ENCODE measurements at regions not wholly inside any gene's neighbourhood (a gene's known extent, or its start where the extent isn't known, plus 50 kb on each side); places are given as distances from the start of the nearest gene placed in this dataset.

DNA sequence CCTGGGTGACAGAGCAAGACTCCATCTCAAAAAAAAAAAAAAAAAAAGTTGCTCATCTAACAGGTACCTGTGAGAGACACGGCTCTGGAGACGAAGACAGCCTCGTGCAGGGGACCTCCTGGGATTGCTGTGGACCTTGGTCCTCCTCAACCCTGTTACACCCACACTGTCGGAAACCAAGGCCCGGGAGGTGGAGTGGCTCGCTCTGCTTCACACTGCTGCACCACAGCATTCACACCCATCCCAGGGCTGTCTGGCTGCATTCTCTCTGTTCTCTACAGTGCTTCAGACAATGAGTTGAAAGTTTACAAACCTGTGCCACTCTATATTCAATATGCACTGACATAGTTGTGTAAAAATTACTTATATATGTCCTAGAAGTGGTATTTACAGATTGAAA, 101.0 kb upstream of the TNS3 start:
- Mint-ChIP-seq H3K4me1 (peaks cover 12 to 13% (median 13%) of the 10 kb centered on the region in 3 donors), H3K27ac (no peak overlapping the region), H3K4me3 (peak overlapping the region in 1 of 4 donors; percentile 38), H3K36me3 (peaks cover 2% of the 10 kb centered on the region), H3K9me3 (peaks cover 0 to 1% (median 0%) of the 10 kb centered on the region in 3 donors), H3K27me3 (no peaks in the 10 kb centered on the region)

DNA sequence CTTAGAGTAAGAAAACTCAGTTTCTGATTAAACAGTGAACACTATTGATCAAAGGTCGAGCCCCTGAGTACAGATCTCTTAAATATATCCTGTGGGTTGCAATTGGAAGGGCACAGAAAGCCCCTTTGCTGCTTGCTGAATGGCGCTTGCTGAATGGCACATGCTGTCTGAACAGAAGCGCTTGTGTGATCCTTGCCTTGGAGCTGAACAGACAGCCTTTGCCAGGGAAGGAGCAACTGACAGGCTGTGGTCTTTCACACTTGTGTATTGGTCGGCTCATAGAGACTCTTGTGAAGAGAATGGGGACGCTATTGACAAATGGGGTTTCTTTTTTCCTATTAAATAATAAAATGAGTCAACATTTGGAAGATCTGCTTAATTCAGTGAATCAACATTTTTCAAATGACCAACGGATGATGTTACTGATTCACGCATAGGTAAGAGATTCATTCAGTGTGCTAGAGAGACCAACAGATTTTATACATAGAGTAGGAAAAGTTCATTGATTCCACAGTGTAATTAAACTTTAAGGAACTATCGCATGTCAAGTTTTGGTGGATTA, 99.4 kb upstream of the TNS3 start:
- H3K9me3 Mint-ChIP-seq, result peaks cover 6 to 13% (median 10%) of the 10 kb centered on the region in 3 donors
- peaks cover 2% of the 10 kb centered on the region for H3K36me3 Mint-ChIP-seq
- H3K4me1 Mint-ChIP-seq, result peaks cover 15 to 20% (median 20%) of the 10 kb centered on the region in 3 donors
- H3K27ac Mint-ChIP-seq, result peak overlapping the region in 2 of 3 donors; percentile 14 to 55
- H3K27me3 Mint-ChIP-seq, result no peaks in the 10 kb centered on the region
- H3K4me3 Mint-ChIP-seq, result no peak overlapping the region

DNA sequence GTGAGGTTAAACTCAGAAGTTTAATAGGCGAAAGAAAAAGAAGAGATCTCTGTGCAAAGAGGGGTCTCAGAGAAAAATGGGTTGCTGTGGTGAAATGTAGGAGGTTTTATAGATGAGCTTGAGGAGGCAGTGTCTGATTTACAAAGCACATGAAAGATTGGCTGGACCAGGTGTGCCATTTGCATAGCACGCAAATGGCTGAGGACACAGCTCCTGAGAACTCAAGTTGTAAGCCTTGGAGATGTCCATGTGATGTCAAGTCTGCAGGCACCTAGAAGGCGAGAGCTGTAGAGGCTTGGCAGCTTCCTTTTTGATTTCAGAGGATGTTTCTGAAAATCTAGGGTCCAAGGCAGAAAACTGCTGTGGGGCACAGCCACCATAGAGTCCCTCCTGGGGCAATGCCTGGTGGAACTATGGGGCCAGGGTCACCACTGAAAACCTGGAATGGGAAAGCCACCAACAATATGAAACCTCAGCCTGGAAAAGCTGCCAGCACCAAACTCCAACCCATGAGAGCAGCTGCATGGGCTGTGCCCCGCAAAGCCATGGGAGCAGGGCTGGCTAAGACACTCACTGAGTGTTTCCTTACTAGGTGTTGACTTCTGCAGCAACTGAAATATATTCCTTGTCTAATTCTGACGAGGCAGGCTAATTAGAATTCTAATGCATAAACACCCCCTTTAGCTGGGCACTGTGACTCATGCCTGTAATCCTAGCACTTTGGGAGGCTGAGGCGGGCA, 96.9 kb upstream of the TNS3 start:
- Mint-ChIP-seq H3K4me3 (no peak overlapping the region), H3K27ac (no peak overlapping the region), H3K36me3 (peaks cover 2% of the 10 kb centered on the region), H3K9me3 (peaks cover 5 to 13% (median 10%) of the 10 kb centered on the region in 3 donors), H3K4me1 (peaks cover 15 to 20% (median 19%) of the 10 kb centered on the region in 3 donors), H3K27me3 (no peaks in the 10 kb centered on the region)

DNA sequence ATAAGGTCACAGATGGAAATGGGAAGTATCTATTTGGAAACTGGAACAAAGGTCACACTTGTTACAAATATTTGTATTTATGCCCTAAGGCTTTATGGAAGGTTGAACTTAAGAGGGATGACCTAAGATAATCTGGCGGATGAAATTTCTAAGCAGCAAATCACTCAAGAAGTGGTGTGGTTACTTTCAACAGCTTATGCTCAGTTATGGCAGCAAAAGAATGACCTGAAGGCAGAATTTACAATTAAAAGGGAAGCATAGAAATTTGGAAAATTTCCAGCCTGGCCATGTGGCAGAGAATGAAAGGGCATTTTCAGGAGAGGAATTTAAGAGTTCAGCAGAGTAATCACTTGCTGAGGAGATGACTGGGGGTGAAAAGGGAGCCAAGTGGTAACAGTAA, 95.8 kb upstream of the TNS3 start:
- H3K9me3 Mint-ChIP-seq, result peaks cover 5 to 13% (median 10%) of the 10 kb centered on the region in 3 donors
- peaks cover 17 to 26% (median 20%) of the 10 kb centered on the region in 3 donors for H3K4me1 Mint-ChIP-seq
- H3K4me3 Mint-ChIP-seq, result peak overlapping the region in 1 of 4 donors; percentile 50
- peaks cover 2% of the 10 kb centered on the region for H3K36me3 Mint-ChIP-seq
- H3K27me3 Mint-ChIP-seq, result no peaks in the 10 kb centered on the region
- H3K27ac Mint-ChIP-seq, result peak overlapping the region in 1 of 3 donors; percentile 11

DNA sequence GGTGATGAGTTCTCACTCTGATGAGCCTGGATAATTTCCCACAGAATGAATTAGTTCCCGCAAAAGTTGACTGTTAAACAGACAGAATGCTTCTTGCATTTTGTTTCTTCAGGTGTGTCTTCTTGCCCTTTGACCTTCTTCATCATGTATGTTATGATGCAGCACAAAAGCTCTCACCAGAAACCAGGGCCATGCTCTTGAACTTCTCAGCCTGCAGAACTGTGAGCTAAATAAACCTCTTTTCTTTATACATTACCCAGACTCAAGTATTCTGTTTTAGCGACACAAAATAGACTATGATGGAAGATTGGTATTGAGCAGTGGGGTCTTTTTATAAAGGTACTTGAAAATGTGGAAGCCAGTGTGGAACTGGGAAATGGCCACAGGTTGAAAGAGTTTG, 95.2 kb upstream of the TNS3 start:
- Mint-ChIP-seq H3K4me1 (peaks cover 23 to 32% (median 26%) of the 10 kb centered on the region in 3 donors), H3K27me3 (no peaks in the 10 kb centered on the region), H3K4me3 (no peak overlapping the region), H3K36me3 (peaks cover 2% of the 10 kb centered on the region), H3K27ac (peak overlapping the region in 1 of 3 donors; percentile 11), H3K9me3 (peaks cover 5 to 13% (median 10%) of the 10 kb centered on the region in 3 donors)

DNA sequence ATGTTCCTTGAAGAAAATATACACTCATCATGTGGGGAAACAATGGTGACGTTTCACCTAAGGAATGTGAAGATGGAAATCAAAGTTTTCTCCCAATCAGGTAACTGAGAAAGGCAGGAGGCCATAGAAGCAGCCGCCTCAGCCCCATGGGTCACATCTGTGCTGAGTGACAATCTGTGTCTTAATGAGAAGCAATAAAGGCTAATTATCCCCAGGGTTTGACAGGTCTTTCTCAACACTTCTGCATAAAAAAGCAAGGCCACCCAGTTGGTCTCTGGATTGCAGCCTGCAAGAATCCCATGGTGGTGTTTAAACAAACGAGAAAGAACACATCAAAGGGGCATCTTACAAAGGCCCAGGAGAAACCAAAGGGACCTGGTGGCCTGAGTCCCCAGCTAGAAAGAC, 91.1 kb upstream of the TNS3 start:
- H3K4me1 Mint-ChIP-seq, result peaks cover 36 to 53% (median 42%) of the 10 kb centered on the region in 3 donors
- H3K4me3 Mint-ChIP-seq, result peak overlapping the region in 2 of 4 donors; percentile 15 to 43
- peak overlapping the region; percentile 75 to 100 (median 98) for H3K27ac Mint-ChIP-seq
- peaks cover 5 to 13% (median 10%) of the 10 kb centered on the region in 3 donors for H3K9me3 Mint-ChIP-seq
- H3K36me3 Mint-ChIP-seq, result no peaks in the 10 kb centered on the region
- no peaks in the 10 kb centered on the region for H3K27me3 Mint-ChIP-seq

DNA sequence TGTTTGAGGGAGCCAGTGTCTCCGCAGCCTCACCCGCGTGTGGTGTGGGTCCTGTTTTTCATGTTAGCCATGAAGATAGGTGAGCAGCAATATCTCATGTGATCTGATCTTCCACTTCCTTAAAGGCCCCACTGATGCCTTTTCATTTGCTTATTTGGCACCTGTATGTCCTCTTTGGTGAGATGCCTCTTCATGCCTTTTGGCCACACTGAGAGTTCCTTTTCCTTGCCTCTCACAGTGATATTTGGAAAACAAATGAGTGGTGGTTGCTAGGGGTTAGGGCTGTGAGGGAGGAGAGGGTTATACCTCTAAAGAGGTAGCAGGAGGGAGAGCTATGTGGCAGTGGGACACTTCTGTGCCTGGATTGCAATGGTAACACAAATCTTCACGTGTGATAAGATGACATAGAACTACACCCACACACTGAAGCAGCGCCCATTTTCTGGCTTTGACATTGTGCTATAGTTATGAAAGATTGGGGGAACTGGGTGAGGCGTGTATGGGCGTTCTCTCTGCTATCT, 90.4 kb upstream of the TNS3 start:
- H3K4me1 Mint-ChIP-seq, result peaks cover 30 to 48% (median 41%) of the 10 kb centered on the region in 3 donors
- H3K27me3 Mint-ChIP-seq, result no peaks in the 10 kb centered on the region
- H3K9me3 Mint-ChIP-seq, result peaks cover 3 to 9% (median 8%) of the 10 kb centered on the region in 3 donors
- no peaks in the 10 kb centered on the region for H3K36me3 Mint-ChIP-seq
- H3K27ac Mint-ChIP-seq, result peak overlapping the region; percentile 75 to 100 (median 98)
- peak overlapping the region; percentile 15 to 71 (median 46) for H3K4me3 Mint-ChIP-seq

DNA sequence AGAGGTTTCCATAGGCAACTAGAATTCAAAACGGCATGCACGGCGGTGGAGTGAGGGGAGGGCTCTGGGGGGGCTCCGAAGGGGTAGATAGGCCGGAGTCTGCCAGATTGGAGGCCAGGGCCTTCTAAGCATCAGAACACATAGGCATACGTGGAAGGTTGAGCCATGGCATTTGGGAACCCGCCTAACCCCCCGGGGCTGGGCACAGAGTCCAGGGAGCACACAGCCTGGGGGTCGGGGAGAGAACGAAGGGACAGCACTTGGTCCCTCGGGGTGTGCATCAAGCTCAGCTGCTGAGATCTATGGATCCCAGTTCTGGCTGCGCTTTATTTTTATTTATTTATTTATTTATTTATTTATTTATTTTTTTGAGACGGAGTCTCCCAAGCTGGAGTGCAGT, 89.4 kb upstream of the TNS3 start:
- Mint-ChIP-seq H3K4me3 (peak overlapping the region; percentile 64 to 83 (median 68)), H3K9me3 (no peaks in the 10 kb centered on the region), H3K36me3 (no peaks in the 10 kb centered on the region), H3K27ac (peak overlapping the region; percentile 91 to 98 (median 96)), H3K4me1 (peaks cover 28 to 46% (median 39%) of the 10 kb centered on the region in 3 donors), H3K27me3 (no peaks in the 10 kb centered on the region)

DNA sequence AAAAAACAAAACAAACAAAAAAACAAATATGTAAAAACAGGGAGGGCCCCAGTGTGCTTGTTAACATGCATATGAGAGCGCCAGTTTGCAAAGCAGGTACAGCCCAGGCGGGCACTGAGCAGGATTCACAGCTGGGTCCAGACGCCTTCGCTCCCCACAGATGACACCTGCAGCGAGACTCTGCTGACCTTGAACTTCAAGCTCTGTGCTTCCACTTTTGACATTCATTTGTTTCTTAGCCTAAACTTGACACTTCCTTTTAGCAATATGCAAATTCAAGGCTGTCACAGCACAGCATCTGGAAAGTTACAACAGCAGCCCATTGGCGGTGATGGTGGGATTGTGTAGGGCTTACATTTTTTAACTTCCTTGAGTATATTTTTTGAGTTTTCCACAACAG, 88.8 kb upstream of the TNS3 start:
- Mint-ChIP-seq H3K27ac (peak overlapping the region; percentile 91 to 98 (median 96)), H3K4me3 (peak overlapping the region; percentile 64 to 83 (median 68)), H3K27me3 (no peaks in the 10 kb centered on the region), H3K9me3 (no peaks in the 10 kb centered on the region), H3K36me3 (no peaks in the 10 kb centered on the region), H3K4me1 (peaks cover 28 to 50% (median 39%) of the 10 kb centered on the region in 3 donors)

DNA sequence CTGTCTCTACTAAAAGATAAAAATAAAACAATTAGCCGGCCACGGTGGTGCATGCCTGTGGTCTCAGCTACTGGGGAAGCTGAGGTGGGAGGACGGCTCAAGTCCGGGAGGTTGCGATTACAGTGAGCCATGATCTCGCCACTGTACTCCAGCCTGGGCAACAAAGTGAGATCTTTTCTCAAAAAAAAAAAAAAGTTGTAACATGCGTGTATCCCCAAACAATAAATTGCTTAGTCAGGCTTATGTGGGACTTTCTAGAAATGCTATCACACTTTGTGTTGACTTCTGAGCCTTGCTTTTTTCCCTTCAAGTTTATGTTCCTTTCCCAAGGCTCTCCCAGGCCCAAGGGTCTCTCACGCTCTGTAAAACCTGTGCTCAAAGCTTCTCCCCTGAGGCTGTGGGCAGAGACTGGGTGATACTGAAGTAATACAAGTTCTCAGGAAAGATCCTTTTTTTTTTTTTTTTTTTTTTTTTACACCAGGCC, 88.0 kb upstream of the TNS3 start:
- H3K27ac Mint-ChIP-seq, result peak overlapping the region; percentile 91 to 98 (median 96)
- H3K4me1 Mint-ChIP-seq, result peaks cover 33 to 57% (median 41%) of the 10 kb centered on the region in 3 donors
- no peaks in the 10 kb centered on the region for H3K36me3 Mint-ChIP-seq
- H3K9me3 Mint-ChIP-seq, result no peaks in the 10 kb centered on the region
- no peaks in the 10 kb centered on the region for H3K27me3 Mint-ChIP-seq
- peak overlapping the region; percentile 55 to 85 (median 74) for H3K4me3 Mint-ChIP-seq

DNA sequence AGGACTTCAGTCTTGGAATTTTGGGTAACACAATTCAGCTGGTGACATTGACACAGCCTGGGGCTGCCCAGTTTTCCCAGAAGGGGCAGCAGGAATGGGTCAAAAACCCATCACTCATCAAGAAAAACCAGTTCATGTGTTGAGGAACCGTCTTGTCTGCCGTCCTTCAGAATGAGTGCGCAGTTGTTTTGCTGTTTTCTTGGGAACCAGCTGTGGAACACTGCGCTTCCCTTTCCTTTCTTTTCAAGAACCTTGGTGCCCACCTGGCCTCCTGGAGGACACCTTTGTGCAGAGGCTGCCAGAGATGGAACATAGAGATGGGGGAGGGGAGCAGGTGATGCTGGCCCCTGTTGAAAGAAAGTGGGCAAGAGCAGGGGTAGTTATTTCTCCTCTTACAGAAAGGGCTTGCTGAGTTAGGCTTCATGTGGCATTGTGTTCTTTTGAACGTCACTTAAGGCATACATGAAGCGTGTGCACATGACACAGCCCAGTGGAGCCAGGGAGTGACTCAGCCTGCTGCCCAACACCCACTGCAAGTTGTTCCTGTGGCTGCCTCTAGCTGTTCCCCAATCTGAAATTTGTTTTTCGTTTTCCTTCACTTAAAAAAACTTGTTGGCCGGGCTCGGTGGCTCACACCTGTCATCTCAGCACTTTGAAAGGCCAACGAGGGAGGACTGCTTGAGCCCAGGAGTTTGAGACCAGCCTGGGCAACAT, 87.4 kb upstream of the TNS3 start:
- H3K27ac Mint-ChIP-seq, result peak overlapping the region; percentile 91 to 98 (median 96)
- H3K4me3 Mint-ChIP-seq, result peak overlapping the region; percentile 55 to 85 (median 74)
- H3K9me3 Mint-ChIP-seq, result no peaks in the 10 kb centered on the region
- H3K4me1 Mint-ChIP-seq, result peaks cover 33 to 55% (median 41%) of the 10 kb centered on the region in 3 donors
- H3K27me3 Mint-ChIP-seq, result no peaks in the 10 kb centered on the region
- no peaks in the 10 kb centered on the region for H3K36me3 Mint-ChIP-seq

DNA sequence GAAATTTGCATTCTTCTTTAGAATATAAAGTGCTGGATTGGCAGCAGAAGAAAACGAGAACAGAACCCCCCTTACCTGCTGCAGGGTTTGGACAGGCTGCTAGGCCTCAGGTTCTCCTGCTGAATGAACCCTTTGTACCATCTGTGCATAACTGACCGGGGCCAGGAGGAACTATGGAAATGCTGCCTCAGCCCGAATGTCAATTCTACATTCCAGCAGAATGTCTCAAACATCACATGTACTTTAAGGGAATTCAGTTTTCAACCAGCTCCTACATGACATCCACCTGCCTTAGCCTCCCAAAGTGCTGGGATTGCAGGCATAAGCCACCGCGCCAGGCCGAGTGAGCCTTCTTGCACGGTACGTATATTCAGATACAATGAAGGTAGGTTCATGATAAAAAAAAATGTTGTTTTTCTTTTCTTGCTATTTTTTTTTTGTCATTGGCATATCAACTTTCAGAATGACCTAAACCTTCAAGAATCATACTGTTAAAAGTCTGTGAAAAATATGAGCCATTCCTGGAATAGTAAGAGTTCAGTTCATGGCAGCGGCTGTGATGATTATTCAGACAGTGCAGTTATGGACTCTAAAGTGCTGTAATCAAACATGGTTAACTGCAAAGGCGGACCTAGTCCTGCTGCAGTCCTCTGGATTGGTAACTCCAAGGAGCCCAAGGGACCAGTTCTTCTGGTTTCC, 84.4 kb upstream of the TNS3 start:
- Mint-ChIP-seq H3K9me3 (no peaks in the 10 kb centered on the region), H3K4me3 (no peak overlapping the region), H3K27ac (peak overlapping the region in 1 of 3 donors; percentile 53), H3K27me3 (no peaks in the 10 kb centered on the region), H3K36me3 (no peaks in the 10 kb centered on the region), H3K4me1 (peaks cover 31 to 45% (median 36%) of the 10 kb centered on the region in 3 donors)

DNA sequence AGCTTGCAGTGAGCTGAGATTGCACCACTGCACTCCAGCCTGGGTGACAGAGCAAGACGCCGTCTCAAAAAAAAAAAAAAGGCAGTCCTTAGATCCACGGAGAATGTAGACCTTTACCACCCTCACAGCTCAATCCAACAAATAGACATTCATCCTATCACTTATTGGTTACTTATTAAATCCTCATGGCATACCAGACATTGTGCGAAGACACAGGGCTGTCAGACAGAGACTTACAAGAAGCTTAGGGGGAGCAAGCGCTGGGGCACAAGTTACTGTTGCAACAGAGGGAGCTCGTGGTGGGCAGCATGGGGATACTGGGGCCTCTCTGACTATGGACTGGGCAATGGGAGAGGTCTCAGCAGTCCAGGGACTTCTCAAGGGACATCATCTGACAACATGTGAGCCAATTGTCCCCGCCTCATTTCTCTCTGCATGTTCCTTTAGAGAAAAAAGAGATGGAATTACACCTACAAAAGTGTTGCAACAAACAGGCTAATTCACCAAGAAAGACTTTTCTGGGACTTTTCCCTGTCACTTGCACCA, 82.8 kb upstream of the TNS3 start:
- no peaks in the 10 kb centered on the region for H3K36me3 Mint-ChIP-seq
- H3K9me3 Mint-ChIP-seq, result no peaks in the 10 kb centered on the region
- H3K27ac Mint-ChIP-seq, result peak overlapping the region in 2 of 3 donors; percentile 43 to 80
- H3K27me3 Mint-ChIP-seq, result no peaks in the 10 kb centered on the region
- no peak overlapping the region for H3K4me3 Mint-ChIP-seq
- peaks cover 24 to 41% (median 32%) of the 10 kb centered on the region in 3 donors for H3K4me1 Mint-ChIP-seq

DNA sequence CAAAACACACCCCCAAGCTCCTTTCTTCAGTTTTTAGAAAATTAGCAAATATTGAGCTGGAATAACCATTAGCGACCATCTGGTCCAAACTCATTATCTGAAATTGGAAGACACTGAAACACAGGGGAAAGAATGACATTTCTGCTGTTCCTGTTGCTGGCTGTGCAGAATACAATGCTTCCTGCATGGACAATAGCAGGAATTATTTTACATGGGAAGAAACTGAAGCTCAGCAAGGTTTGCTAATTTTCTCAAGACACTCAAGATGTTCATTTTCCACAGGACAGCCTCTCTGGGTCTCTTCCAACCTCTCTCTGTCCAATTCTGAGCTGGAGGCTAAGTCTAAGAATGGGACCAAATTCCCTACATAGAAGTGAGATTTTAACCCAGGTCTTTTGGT, 81.9 kb upstream of the TNS3 start:
- H3K4me1 Mint-ChIP-seq, result peaks cover 16 to 34% (median 25%) of the 10 kb centered on the region in 3 donors
- no peaks in the 10 kb centered on the region for H3K36me3 Mint-ChIP-seq

More for the DNA sequence above, 81.9 kb upstream of the TNS3 start:
- no peaks in the 10 kb centered on the region for H3K27me3 Mint-ChIP-seq
- H3K4me3 Mint-ChIP-seq, result no peak overlapping the region
- no peaks in the 10 kb centered on the region for H3K9me3 Mint-ChIP-seq
- H3K27ac Mint-ChIP-seq, result no peak overlapping the region

All from IgD-negative memory B cell (primary cell).